ENCODE measurements at regions not wholly inside any gene's neighbourhood (a gene's known extent, or its start where the extent isn't known, plus 50 kb on each side); places are given as distances from the start of the nearest gene placed in this dataset.
A peak's percentile ranks its signal among the peaks of the same experiment; 100 is the strongest.

DNA sequence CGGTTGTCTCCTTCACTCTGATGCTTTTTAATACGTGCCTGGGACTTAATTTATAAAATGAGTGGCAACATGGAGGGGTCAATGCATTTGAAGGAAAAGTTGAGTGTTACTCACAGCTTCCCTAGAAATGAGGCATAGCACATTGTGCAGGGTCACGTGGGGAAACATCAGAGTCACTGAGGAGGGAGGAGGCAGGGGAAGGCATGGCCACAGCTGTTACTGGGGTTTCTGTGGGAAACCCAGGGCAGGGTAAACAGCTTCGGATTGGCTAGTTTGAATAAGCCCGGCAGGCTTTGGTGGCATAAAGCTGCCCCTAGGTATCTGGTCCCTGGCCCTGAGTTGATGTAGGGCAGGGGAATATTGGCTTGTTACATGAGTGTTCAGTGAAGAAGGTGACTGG, 98.9 kb upstream of the ST8SIA2 start:
- WGBS (ENCODE audit: insufficient coverage, low lambda C conversion rate): no CpG with 5 or more reads among the region's 5 CpGs
- no peaks in the 10 kb centered on the region for H3K4me1 ChIP-seq (ENCODE audit: control insufficient read depth, insufficient read depth, low read length)
- no peak overlapping the region for H3K4me3 ChIP-seq (ENCODE audit: low read length)
- H3K9me3 ChIP-seq (ENCODE audit: control insufficient read depth, low read depth, low read length): no peaks in the 10 kb centered on the region
- no peak overlapping the region for H3K27ac ChIP-seq (ENCODE audit: low read length)
- peaks cover 3% of the 10 kb centered on the region for H3K27me3 ChIP-seq (ENCODE audit: control insufficient read depth, insufficient read depth, low read length)
- DNase-seq: peak in 1 of 2 donors; percentile 7
- H3K36me3 ChIP-seq (ENCODE audit: control insufficient read depth, insufficient read depth, low read length): no peaks in the 10 kb centered on the region

DNA sequence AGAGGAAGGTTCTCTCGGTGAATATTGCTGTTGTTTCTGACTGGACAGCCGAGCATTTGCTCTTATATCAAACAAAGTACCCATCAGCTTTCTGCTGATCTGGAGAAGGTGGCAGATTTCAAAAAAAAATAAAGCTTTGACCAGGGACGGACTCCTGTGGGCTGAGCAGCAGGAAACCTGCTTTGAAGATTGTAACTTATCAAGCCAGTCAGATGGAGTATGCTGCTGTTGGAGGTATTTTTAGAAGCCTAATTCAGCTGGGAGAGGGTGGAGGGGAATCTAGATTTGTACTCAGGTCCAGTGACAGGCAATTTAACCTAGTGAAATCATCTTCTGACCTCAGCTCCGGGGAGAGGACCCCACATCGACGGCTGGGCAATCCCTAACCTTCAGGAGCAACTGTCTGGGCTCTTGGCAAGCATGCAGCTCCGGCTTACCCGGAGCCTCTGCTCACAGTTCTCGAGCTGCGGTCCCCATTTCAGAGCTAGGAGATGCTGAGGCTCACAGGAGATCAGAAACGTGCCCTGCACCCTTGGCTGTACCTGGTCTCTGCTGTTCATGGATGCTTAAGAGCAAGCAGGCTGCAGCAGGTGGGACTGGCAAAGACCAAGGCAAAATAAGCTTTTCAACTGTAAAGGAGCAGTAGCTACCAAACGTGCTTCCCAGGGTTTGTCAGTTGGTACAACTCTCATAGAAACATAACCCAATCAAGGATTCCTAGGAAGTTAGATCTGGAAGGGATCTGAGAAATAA, 89.3 kb upstream of the ST8SIA2 start:
- H3K4me1 ChIP-seq (ENCODE audit: control insufficient read depth, insufficient read depth, low read length): no peaks in the 10 kb centered on the region
- 20% methylated on average over 1 of the region's 12 CpGs for WGBS (ENCODE audit: insufficient coverage, low lambda C conversion rate)
- peaks cover 12% of the 10 kb centered on the region for H3K27me3 ChIP-seq (ENCODE audit: control insufficient read depth, insufficient read depth, low read length)
- no peak for DNase-seq
- H3K9me3 ChIP-seq (ENCODE audit: control insufficient read depth, low read depth, low read length): no peaks in the 10 kb centered on the region
- no peaks in the 10 kb centered on the region for H3K36me3 ChIP-seq (ENCODE audit: control insufficient read depth, insufficient read depth, low read length)
- H3K4me3 ChIP-seq (ENCODE audit: low read length): no peak overlapping the region
- H3K27ac ChIP-seq (ENCODE audit: low read length): no peak overlapping the region

DNA sequence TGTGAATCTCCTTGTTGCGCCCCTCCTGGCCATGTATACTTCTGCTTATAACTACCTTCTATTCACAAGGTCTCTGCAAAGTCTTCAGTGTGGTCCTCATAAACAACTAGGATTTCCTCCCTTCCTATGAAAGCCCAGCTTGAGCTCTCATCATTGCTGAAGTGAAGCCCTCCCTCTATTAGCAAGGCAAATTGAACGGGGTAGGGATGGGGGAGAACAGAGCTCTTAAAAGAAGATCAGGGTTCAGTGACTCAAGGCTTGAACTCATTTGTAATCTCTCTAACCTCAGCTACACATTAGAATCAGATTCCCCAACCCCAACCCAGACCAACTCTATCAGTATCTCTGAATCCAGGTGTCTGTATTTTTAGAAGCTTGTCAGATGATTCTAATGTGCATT, 88.3 kb upstream of the ST8SIA2 start:
- H3K36me3 ChIP-seq (ENCODE audit: control insufficient read depth, insufficient read depth, low read length): no peaks in the 10 kb centered on the region
- WGBS (ENCODE audit: insufficient coverage, low lambda C conversion rate): no CpG with 5 or more reads among the region's 2 CpGs
- H3K27me3 ChIP-seq (ENCODE audit: control insufficient read depth, insufficient read depth, low read length): peaks cover 12% of the 10 kb centered on the region
- H3K9me3 ChIP-seq (ENCODE audit: control insufficient read depth, low read depth, low read length): no peaks in the 10 kb centered on the region
- H3K4me1 ChIP-seq (ENCODE audit: control insufficient read depth, insufficient read depth, low read length): no peaks in the 10 kb centered on the region
- no peak overlapping the region for H3K27ac ChIP-seq (ENCODE audit: low read length)
- no peak for DNase-seq
- H3K4me3 ChIP-seq (ENCODE audit: low read length): no peak overlapping the region

DNA sequence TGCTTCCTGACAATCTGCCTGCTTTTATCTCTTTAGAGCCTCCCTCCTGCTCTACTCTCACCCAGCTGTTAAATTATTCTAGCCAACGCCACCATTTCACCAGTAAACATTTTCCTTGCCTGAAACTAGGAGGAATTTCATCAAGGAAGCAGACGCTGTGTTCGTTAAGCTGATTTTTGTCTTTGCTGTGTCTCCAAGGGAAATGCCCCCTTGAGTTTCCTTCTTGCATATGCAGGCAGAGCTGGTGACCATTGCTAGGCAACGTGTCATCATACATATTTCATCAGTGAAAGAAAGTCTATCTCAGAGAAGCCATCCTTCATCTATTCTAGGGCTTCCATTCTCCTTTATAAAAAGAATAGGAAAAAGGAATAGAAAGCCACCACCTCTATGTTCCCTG, 87.0 kb upstream of the ST8SIA2 start:
- WGBS (ENCODE audit: insufficient coverage, low lambda C conversion rate): 0% methylated on average over 1 of the region's 4 CpGs
- peaks cover 12% of the 10 kb centered on the region for H3K27me3 ChIP-seq (ENCODE audit: control insufficient read depth, insufficient read depth, low read length)
- no peak for DNase-seq
- no peaks in the 10 kb centered on the region for H3K4me1 ChIP-seq (ENCODE audit: control insufficient read depth, insufficient read depth, low read length)
- no peaks in the 10 kb centered on the region for H3K36me3 ChIP-seq (ENCODE audit: control insufficient read depth, insufficient read depth, low read length)
- H3K9me3 ChIP-seq (ENCODE audit: control insufficient read depth, low read depth, low read length): no peaks in the 10 kb centered on the region
- H3K4me3 ChIP-seq (ENCODE audit: low read length): no peak overlapping the region
- H3K27ac ChIP-seq (ENCODE audit: low read length): no peak overlapping the region

DNA sequence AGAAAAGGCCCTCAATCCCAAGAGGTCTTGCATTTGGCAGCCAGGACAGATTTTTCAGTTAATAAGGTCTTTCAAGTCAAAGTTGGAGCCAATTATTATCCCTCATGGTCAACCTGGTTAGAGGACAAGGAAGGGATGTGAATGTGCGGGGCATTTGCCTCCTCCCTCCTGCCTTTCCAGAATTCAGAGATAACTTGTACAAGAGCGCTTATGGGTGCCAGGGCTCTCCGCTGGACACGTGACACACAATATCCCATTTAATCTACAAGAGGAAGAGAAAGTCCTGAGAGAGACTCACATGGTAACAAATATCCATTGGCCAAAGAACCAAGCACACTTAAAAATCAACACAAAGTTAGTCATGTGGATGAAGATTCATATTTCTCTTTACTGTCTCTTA, 78.5 kb upstream of the ST8SIA2 start:
- H3K4me1 ChIP-seq (ENCODE audit: control insufficient read depth, insufficient read depth, low read length): no peaks in the 10 kb centered on the region

DNA sequence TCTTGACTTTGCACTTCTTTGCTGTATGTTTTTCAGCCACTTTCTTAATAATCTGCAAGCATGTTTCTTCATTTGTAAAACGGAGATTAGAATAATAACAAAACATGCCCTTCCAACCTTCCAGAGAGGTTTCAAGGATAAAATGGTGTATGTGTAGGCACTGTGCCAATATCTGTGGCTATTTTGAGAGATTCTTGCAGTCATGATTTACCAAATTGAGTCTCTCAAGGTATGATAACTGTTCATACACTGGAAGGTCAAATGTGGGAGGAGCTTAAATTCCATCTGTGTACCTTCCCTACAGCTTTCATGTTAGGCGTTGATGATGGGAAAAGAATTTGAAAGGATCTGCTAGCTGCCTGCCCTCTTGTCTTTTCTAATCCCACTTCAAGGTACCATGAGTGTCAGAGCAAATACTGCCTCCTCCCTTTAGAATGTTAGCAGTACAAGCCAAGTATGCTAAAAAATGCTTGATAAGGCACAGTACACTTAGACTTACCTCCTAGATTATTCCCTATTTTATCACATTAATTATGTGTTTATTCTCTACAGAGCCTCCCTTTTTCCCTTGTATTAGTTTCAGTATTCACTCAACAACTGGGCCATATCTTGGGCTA, 78.0 kb upstream of the ST8SIA2 start:
- no peak for DNase-seq
- Histone ChIP-seq H3K4me3 (ENCODE audit: low read length) (no peak overlapping the region), H3K27me3 (ENCODE audit: control insufficient read depth, insufficient read depth, low read length) (peaks cover 16% of the 10 kb centered on the region), H3K4me1 (ENCODE audit: control insufficient read depth, insufficient read depth, low read length) (no peaks in the 10 kb centered on the region), H3K36me3 (ENCODE audit: control insufficient read depth, insufficient read depth, low read length) (no peaks in the 10 kb centered on the region), H3K9me3 (ENCODE audit: control insufficient read depth, low read depth, low read length) (no peaks in the 10 kb centered on the region), H3K27ac (ENCODE audit: low read length) (no peak overlapping the region)
- WGBS (ENCODE audit: insufficient coverage, low lambda C conversion rate): no CpG with 5 or more reads among the region's 2 CpGs

More for the DNA sequence above, 78.5 kb upstream of the ST8SIA2 start:
- H3K4me3 ChIP-seq (ENCODE audit: low read length): no peak overlapping the region
- no CpG with 5 or more reads among the region's 4 CpGs for WGBS (ENCODE audit: insufficient coverage, low lambda C conversion rate)
- no peaks in the 10 kb centered on the region for H3K36me3 ChIP-seq (ENCODE audit: control insufficient read depth, insufficient read depth, low read length)
- H3K9me3 ChIP-seq (ENCODE audit: control insufficient read depth, low read depth, low read length): no peaks in the 10 kb centered on the region
- H3K27me3 ChIP-seq (ENCODE audit: control insufficient read depth, insufficient read depth, low read length): peaks cover 16% of the 10 kb centered on the region
- no peak overlapping the region for H3K27ac ChIP-seq (ENCODE audit: low read length)
- no peak for DNase-seq

DNA sequence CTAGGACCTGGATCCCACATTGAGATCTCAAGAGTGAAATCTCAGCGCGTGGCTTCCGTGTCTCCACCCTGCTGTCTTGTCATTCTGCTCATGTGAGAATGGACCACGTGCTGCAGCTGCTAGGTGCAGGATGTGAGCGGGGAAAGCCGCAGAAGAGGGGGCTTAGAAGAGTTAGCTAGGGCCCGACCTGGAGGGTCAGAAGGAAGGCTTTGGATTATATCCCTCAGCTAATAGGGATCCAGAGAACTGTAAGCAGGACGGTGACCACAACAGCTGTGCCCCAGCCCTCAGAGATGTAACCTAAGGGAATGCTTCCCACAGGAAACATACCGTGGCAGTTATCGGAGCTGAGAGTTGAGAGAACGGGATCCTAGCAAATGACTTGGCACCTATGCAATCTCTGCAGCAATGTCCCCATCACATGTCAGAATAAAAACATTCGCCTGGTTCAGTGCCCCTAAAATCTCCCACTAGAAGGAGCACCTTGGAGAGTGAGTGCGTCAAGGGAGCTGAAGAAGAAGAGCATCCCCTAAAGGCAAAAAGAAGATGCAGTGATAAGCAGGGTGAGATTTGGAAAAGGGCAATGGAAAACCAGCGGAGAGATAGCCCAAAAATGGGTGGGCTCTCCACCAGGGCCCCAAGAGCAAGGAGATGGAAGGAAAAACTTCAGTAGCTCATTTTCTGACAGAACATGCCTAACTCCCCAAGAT, 76.9 kb upstream of the ST8SIA2 start:
- Histone ChIP-seq H3K27ac (ENCODE audit: low read length) (no peak overlapping the region), H3K4me3 (ENCODE audit: low read length) (no peak overlapping the region), H3K9me3 (ENCODE audit: control insufficient read depth, low read depth, low read length) (no peaks in the 10 kb centered on the region), H3K4me1 (ENCODE audit: control insufficient read depth, insufficient read depth, low read length) (no peaks in the 10 kb centered on the region), H3K27me3 (ENCODE audit: control insufficient read depth, insufficient read depth, low read length) (peaks cover 16% of the 10 kb centered on the region), H3K36me3 (ENCODE audit: control insufficient read depth, insufficient read depth, low read length) (no peaks in the 10 kb centered on the region)
- WGBS (ENCODE audit: insufficient coverage, low lambda C conversion rate): 80% methylated on average over 1 of the region's 14 CpGs
- DNase-seq: peak in 1 of 2 donors; percentile 7

DNA sequence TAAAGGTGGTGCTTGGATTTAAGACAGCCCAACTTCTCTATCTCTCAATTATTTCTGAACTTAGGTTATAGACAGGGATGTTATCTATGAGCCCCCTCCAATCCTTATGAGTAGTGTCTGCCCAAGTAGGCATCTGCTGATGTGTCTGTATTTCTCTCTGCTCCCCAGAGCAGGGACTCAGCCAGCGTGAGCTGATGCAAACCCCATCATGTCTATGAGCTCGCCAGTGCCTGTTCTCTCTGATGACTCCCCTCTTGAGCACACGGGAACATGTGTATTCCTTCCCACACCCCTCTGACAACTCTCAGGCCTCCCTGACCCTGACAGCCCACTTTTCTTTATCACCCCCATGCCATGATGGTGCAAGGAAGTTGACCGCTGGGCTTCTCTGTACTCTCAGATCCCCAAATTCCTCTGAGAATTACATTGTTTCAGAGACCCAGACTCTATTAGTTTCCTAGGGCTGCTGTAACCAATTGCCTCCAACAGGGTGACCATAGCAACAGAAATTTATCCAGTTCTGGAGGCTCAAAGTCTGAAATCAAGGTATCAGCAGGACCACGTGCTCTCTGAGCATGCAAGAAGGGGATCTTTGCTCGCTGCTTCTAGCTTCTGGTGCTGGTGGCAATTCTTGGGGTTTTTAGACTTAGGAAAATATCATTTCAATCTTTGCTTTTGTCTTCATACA, 73.5 kb upstream of the ST8SIA2 start:
- Histone ChIP-seq H3K4me3 (ENCODE audit: low read length) (no peak overlapping the region), H3K9me3 (ENCODE audit: control insufficient read depth, low read depth, low read length) (no peaks in the 10 kb centered on the region), H3K4me1 (ENCODE audit: control insufficient read depth, insufficient read depth, low read length) (no peaks in the 10 kb centered on the region), H3K27me3 (ENCODE audit: control insufficient read depth, insufficient read depth, low read length) (peaks cover 18% of the 10 kb centered on the region), H3K27ac (ENCODE audit: low read length) (no peak overlapping the region), H3K36me3 (ENCODE audit: control insufficient read depth, insufficient read depth, low read length) (no peaks in the 10 kb centered on the region)
- peak in 1 of 2 donors; percentile 16 for DNase-seq
- no CpG with 5 or more reads among the region's 6 CpGs for WGBS (ENCODE audit: insufficient coverage, low lambda C conversion rate)

DNA sequence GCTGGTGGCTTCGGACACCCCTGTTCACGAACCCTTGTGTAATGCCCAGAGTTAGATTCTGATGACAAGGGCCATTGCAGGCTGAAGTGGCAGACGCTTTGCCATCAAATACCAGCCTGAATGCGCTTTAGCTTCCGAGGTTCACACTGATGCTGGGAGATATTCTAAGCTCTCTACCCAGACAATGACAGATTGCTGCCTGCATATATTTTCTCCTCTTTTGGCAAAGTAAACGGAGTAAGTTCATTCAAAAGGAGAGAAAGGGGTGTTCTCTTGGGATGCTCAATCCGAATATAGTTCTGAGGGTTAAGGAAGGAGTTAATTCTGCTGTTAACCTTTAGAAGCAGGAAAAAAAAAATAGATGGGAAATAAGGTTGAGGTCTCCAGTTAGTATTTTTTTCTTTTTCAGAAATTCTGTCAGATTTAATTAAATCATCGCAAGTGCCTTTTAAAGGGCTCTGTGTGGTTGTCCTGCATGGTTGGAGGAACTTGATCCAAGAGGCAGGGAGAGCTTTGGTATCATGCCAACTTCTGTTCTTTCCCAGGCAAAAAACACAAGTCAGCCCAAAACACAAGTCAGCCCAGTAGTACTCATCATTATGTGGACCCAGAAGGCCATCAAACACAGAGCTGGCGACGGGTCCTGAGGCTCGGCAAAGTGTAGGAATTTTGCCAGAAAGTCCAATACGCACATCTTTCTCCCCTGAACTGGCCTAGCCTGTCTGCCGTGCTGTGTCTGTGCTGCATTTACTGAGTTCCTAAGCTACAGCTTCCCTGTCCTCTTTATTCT, 70.9 kb upstream of the ST8SIA2 start:
- H3K4me3 ChIP-seq (ENCODE audit: low read length): no peak overlapping the region
- no peaks in the 10 kb centered on the region for H3K36me3 ChIP-seq (ENCODE audit: control insufficient read depth, insufficient read depth, low read length)
- 60% methylated on average over 2 of the region's 13 CpGs for WGBS (ENCODE audit: insufficient coverage, low lambda C conversion rate)
- no peaks in the 10 kb centered on the region for H3K9me3 ChIP-seq (ENCODE audit: control insufficient read depth, low read depth, low read length)
- H3K27ac ChIP-seq (ENCODE audit: low read length): no peak overlapping the region
- peaks cover 8% of the 10 kb centered on the region for H3K27me3 ChIP-seq (ENCODE audit: control insufficient read depth, insufficient read depth, low read length)
- no peaks in the 10 kb centered on the region for H3K4me1 ChIP-seq (ENCODE audit: control insufficient read depth, insufficient read depth, low read length)
- DNase-seq: peak in 1 of 2 donors; percentile 10

DNA sequence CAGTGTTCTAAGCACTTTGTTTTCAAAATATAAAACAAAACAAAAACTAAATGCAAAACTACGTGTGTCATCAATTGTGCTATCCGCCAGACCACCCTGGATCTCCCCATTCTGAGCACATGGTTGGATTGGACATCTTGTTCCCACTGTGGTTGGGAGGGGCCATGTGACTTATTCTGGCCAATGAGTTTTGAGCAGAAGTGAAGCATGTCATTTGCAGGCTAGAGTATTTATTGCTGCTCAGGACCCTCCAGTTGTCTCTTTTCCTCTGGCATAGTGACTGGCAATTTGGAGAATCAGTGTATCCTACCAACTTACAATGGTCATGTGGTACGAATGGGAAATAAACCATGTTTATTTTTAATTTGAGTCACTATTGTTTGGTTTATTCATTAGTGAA, 70.2 kb upstream of the ST8SIA2 start:
- DNase-seq: no peak
- Histone ChIP-seq H3K27me3 (ENCODE audit: control insufficient read depth, insufficient read depth, low read length) (peaks cover 7% of the 10 kb centered on the region), H3K36me3 (ENCODE audit: control insufficient read depth, insufficient read depth, low read length) (no peaks in the 10 kb centered on the region), H3K27ac (ENCODE audit: low read length) (no peak overlapping the region), H3K9me3 (ENCODE audit: control insufficient read depth, low read depth, low read length) (no peaks in the 10 kb centered on the region), H3K4me1 (ENCODE audit: control insufficient read depth, insufficient read depth, low read length) (no peaks in the 10 kb centered on the region), H3K4me3 (ENCODE audit: low read length) (no peak overlapping the region)
- 100% methylated on average over 2 of the region's 3 CpGs for WGBS (ENCODE audit: insufficient coverage, low lambda C conversion rate)

Data from large intestine (tissue), 3 donors.